ENCODE measurements at regions not wholly inside any gene's neighbourhood (a gene's known extent, or its start where the extent isn't known, plus 50 kb on each side); places are given as distances from the start of the nearest gene placed in this dataset.
"Not testable (repeated sequence)": the region's sequence is repeated elsewhere in the genome, so short reads cannot be mapped to it uniquely, and the experiment has no call there.

- intact Hi-C loops (cut with DNase I) = no loop called here
- Histone ChIP-seq H3K4me1 (no peaks in the 10 kb centered on the region), H3K36me3 (no peaks in the 10 kb centered on the region), H3K4me3 (no peak overlapping the region), H3K27ac (no peak overlapping the region), H3K9me3 (no peaks in the 10 kb centered on the region), H3K27me3 (no peaks in the 10 kb centered on the region)
- DNase-seq = no peak
- no peak for ATAC-seq
- TF ChIP-seq CTCF (IDR thresholded peaks at IDR 0.05) (no peak), POLR2A (IDR thresholded peaks at IDR 0.05) (no peak)
- WGBS, 4 donors = 75 to 82% (median 78%) methylated on average over 19 to 22 of the region's 22 CpGs
Measured at GRCh38 chr17:22286337-22287041, 594.2 kb downstream of the KCNJ18 start.

GRCh38 chr17:22298484-22298951, 606.2 kb downstream of the KCNJ18 start:
- 88 to 91% (median 90%) methylated on average over 21 to 27 of the region's 33 CpGs; no CpG with 5 or more reads in 1 of the 4 donors for WGBS, 4 donors
- ATAC-seq = peak; percentile 26 to 72 (median 62)
- H3K9me3 ChIP-seq; DNase-seq; H3K4me1 ChIP-seq; H3K27me3 ChIP-seq; intact Hi-C loops (cut with DNase I); H3K4me3 ChIP-seq; H3K36me3 ChIP-seq; H3K27ac ChIP-seq: not testable (repeated sequence)

DNA sequence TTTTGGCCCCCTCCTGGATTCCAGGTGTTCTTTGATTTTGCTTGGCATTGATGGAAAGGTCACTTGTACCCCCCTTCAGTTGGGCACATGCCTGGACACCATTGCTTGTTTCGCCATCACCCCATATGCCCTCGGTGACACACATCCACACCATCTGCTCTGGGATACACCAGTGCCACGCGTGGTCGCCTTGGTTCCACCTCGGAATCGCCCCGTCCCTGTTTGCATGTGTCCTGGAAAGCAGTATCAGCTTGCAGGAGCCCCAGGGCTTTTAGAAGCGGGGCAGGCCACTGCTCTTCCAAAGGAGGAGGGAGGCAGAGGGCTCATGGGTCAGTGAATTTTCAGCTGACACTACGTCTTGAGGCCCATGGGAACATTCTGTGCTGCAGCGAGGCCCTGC, 607.9 kb downstream of the KCNJ18 start:
- Histone ChIP-seq H3K4me3 (no peak overlapping the region), H3K27me3 (no peaks in the 10 kb centered on the region), H3K9me3 (peaks cover 0 to 4% (median 0%) of the 10 kb centered on the region in 12 donors), H3K36me3 (no peaks in the 10 kb centered on the region), H3K27ac (no peak overlapping the region), H3K4me1 (no peaks in the 10 kb centered on the region)
- DNase-seq (no peak), ATAC-seq (no peak)
- TF ChIP-seq CTCF (IDR thresholded peaks at IDR 0.05) = no peak
- no peak for TF ChIP-seq POLR2A (IDR thresholded peaks at IDR 0.05)
- intact Hi-C loops (cut with DNase I) = no loop called here
- WGBS, 4 donors = 75 to 82% (median 79%) methylated on average over 11 of the region's 11 CpGs

DNA sequence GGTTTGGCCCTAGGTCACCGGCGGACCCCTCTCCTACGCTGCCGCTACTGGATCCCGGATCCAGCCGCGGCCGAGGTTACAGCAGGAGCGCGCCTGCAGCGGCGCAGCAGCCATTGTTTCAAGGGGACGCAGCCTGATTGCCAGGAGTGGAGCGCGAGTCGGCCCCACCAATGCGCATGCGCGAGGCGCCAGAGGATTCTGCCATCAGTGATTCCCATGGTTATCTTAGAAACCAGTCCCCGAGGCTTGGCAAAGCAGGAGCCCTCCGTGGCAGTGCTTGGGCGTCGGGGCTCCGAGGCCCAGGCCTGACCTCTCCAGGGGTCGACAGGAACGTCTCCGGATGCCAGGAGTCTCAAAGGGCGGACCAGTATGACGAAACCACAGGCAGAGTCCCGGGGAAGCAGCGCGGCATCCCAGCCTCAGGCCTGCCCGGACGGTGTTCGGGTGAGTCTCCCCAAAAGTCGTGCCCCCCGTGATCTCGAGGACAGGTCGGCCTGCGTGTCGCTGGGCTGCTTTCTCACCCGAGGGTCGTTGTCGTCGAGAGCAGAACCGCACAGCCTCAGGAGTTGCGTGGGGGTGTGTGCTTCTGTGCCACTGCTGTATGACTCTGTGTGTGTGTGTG, 608.5 kb downstream of the KCNJ18 start:
- Histone ChIP-seq H3K27me3 (no peaks in the 10 kb centered on the region), H3K4me3 (no peak overlapping the region), H3K27ac (no peak overlapping the region), H3K9me3 (peaks cover 0 to 4% (median 0%) of the 10 kb centered on the region in 12 donors), H3K36me3 (no peaks in the 10 kb centered on the region), H3K4me1 (no peaks in the 10 kb centered on the region)
- ATAC-seq (no peak), DNase-seq (no peak)
- 67 to 85% (median 81%) methylated on average over 15 to 48 of the region's 48 CpGs for WGBS, 4 donors
- intact Hi-C loops (cut with DNase I) = no loop called here
- TF ChIP-seq POLR2A (IDR thresholded peaks at IDR 0.05) = no peak
- TF ChIP-seq CTCF (IDR thresholded peaks at IDR 0.05) = no peak
